ENCODE measurements at regions not wholly inside any gene's neighbourhood (a gene's known extent, or its start where the extent isn't known, plus 50 kb on each side); places are given as distances from the start of the nearest gene placed in this dataset.

DNA sequence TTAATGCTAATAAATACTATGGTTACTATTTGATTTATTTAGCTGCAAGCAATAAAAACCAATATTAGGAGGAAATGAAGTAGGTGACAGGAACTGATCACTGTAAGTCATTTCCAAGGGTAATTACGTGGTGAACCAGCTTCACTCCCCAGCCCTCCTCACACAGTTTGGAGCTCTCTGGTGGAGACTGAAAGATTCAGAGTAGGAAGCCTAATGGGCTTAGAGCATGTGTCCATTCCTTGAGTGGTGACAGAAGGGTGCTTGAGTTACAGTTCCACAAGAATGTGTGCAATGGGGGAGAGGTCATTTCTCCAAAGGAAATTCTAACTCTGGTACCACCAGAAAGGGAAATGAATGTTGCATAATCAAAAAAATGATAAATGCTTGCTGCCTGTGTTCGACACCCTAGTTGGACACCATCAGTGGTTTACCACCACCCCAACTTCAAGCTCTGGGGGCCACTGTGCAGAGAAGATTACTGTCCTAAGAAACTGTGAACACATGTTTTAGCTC lies 285.1 kb upstream of the MMADHC start:
- no peak for ATAC-seq
- H3K79me2 ChIP-seq (ENCODE audit: control insufficient read depth, insufficient read depth, low read length): no peaks in the 10 kb centered on the region
- intact Hi-C loops (cut with micrococcal nuclease): no loop called here
- no peaks in the 10 kb centered on the region for H3K27me3 ChIP-seq (ENCODE audit: control insufficient read depth in 2 of 2, insufficient read depth in 2 of 2, low read length in 2 of 2)
- no peaks in the 10 kb centered on the region for H3K9me3 ChIP-seq (replicated peaks; ENCODE audit: control insufficient read depth, insufficient read depth, low read depth, low read length)
- no peak for FAIRE-seq
- H2AFZ ChIP-seq (ENCODE audit: low read depth, low read length): no peak overlapping the region
- no peak overlapping the region for H3K27ac ChIP-seq (ENCODE audit: extremely low read depth, low read depth, low read length)
- DNase-seq (ENCODE audit: extremely low read depth in 1 of 4, low spot score in 3 of 4): no peak
- no peak overlapping the region for H3K9ac ChIP-seq (ENCODE audit: insufficient read depth in 1 of 2, low read depth in 2 of 2, low read length in 2 of 2)
- no TSS peak for BruUV-seq (replicated peaks)
- no peak for TF ChIP-seq TAF9B (IDR thresholded peaks at IDR 0.05; ENCODE audit: partially characterized antibody)
- no peak for TF ChIP-seq CREM (IDR thresholded peaks at IDR 0.05; ENCODE audit: low read depth)
- TF ChIP-seq SAFB (IDR thresholded peaks at IDR 0.05; ENCODE audit: borderline replicate concordance, low read depth, low read length): no peak
- no peak for TF ChIP-seq ZNF354B (CRISPR knock-in tag; IDR thresholded peaks at IDR 0.05)
- TF ChIP-seq, protein P1, sequence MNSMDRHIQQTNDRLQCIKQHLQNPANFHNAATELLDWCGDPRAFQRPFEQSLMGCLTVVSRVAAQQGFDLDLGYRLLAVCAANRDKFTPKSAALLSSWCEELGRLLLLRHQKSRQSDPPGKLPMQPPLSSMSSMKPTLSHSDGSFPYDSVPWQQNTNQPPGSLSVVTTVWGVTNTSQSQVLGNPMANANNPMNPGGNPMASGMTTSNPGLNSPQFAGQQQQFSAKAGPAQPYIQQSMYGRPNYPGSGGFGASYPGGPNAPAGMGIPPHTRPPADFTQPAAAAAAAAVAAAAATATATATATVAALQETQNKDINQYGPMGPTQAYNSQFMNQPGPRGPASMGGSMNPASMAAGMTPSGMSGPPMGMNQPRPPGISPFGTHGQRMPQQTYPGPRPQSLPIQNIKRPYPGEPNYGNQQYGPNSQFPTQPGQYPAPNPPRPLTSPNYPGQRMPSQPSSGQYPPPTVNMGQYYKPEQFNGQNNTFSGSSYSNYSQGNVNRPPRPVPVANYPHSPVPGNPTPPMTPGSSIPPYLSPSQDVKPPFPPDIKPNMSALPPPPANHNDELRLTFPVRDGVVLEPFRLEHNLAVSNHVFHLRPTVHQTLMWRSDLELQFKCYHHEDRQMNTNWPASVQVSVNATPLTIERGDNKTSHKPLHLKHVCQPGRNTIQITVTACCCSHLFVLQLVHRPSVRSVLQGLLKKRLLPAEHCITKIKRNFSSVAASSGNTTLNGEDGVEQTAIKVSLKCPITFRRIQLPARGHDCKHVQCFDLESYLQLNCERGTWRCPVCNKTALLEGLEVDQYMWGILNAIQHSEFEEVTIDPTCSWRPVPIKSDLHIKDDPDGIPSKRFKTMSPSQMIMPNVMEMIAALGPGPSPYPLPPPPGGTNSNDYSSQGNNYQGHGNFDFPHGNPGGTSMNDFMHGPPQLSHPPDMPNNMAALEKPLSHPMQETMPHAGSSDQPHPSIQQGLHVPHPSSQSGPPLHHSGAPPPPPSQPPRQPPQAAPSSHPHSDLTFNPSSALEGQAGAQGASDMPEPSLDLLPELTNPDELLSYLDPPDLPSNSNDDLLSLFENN (IDR thresholded peaks at IDR 0.05; ENCODE audit: low read depth in 2 of 2, low read length in 2 of 2): no peak
- no peaks in the 10 kb centered on the region for H3K4me1 ChIP-seq (replicated peaks in 1 of 2; ENCODE audit: control insufficient read depth in 2 of 2, insufficient read depth in 2 of 2, low read length in 2 of 2)
- H4K20me1 ChIP-seq (replicated peaks; ENCODE audit: control insufficient read depth, insufficient read depth, low read length): no peaks in the 10 kb centered on the region
- ChIA-PET CTCF (ENCODE audit: low intra/inter-chr PET ratio) (no interaction called here), POLR2A (no interaction called here)
- 3% methylated on average over 2 of the region's 2 CpGs for WGBS (ENCODE audit: insufficient coverage, low coverage, missing lambda C conversion rate)
- H3K4me2 ChIP-seq (ENCODE audit: insufficient read depth, low read length): no peak overlapping the region
- in situ Hi-C loops (cut with MboI): no loop called here
- H3K9me1 ChIP-seq (ENCODE audit: control insufficient read depth, insufficient read depth, low read length): no peaks in the 10 kb centered on the region
- no peaks in the 10 kb centered on the region for H3K36me3 ChIP-seq (ENCODE audit: control insufficient read depth, insufficient read depth, low read length)
- H3K4me3 ChIP-seq: no peak overlapping the region

Measured in K562 (cell line).